GM18873 (cell line): ENCODE measurements at regions not wholly inside any gene's neighbourhood (a gene's known extent, or its start where the extent isn't known, plus 50 kb on each side); places are given as distances from the start of the nearest gene placed in this dataset.

Experiments
- ATAC-seq: cut with Tn5 transposase; IDR thresholded peaks from one replicate; pipeline ENCODE4 v1.9.1; 2021; ENCODE audit warnings: mild to moderate bottlenecking, moderate library complexity, moderate number of reproducible peaks; ENCODE audit not compliant: unreplicated experiment, low FRiP score

DNA sequence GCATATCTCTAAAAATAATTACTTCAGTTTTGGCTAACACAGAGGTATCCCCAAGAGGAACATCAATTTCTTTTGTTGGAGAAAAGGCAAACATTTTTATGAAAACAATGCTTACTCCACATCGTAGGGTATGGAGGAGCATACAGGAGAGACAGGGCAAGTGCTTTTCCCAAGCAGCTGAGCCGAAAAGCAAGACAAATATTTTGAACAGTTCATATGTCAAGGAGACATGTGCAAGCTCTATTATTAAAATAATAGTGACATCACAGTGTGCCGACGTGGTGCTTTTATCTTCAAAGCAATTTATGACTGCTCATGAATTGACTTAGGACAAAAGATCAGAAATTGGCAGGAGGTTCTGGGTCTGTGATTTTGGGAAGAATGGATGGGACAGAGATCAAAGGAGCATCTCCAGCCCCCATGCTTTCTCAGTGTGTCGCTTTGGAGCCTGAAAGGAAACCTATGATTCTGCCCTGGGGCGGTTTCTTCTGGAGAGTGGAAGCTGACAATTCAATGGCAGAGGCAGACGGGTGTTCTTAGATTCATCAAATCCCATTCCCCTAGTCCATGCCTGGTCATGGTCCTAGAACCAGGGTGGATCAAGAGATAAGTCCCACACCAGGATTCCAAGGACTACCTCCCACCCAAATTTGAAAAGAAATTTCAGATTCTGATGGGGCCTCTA lies 97.1 kb downstream of the JCAD start:
- ATAC-seq, result no peak

DNA sequence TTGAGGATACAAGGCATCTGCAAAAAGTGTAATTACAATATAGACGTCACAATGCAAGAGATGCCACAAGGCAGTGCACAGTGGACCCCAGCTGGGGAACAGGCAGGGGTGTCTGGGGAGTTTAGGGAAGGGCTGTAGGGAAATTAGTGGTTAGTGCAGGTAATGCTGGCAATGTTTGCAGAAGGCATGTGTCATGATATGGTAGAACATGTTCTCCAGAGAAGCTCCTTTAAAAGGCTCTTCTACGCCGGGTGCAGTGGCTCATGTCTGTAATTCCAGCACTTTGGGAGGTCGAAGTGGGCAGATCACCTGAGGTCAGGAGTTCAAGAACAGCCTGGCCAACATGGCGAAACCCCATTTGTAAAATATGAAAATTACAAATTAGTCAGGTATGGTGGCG lies 98.0 kb downstream of the JCAD start:
- no peak for ATAC-seq

DNA sequence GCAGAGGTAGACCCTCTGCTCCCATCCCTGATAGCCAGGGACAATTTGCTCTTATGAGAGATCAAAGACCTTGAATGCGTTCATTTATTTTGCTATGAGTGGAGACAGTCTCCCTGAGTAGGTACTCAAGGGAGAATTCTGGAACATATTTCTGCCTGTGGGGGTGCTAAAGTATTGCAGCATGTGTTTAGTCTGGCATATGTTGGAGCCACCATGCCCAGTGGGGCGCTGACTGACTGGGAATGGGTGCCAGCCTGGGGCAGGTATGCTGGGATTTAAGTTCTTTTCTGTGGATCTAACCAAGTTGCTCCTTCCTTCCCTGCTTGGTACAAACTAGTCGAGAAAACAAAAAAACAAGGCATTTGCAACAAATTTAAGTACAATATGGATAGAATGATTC lies 99.1 kb downstream of the JCAD start:
- no peak for ATAC-seq

DNA sequence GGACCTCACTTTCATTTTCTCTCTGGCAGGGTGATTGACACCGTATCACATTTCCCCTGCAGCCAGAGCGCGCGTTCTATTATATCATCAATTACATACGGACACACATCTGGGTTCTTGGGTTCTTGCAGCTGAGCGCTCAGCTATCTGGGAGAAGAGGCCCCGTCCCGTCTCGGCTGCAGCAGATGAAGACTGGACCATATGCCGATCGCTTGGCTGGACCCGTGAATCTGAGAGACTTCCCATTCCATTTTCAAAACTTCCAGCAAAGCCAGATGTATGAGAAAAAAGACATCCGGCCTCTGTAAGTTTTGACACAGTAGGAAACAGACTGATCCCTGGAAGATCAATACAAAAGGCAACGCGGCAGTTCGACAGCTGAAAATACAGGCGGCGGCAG lies 99.8 kb downstream of the JCAD start:
- no peak for ATAC-seq

DNA sequence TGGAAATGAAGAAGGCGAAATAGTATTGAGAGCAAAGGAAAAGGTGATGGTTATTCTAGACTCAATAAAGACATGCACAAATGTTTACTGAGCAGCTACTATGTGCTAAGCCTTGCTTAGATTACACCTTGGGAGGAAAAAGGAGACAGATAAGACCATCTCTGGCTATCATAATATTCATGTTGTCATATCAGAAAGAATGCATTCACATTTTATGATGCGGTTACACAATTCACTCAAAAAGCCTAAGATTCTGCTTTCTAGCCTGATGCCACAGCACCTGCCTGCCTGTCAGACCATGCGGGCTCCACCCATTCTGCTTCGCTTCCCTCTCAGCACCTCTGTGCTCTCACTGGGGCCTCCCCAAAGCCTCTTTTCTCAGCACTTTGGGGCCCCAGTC lies 100.9 kb downstream of the JCAD start:
- no peak for ATAC-seq

DNA sequence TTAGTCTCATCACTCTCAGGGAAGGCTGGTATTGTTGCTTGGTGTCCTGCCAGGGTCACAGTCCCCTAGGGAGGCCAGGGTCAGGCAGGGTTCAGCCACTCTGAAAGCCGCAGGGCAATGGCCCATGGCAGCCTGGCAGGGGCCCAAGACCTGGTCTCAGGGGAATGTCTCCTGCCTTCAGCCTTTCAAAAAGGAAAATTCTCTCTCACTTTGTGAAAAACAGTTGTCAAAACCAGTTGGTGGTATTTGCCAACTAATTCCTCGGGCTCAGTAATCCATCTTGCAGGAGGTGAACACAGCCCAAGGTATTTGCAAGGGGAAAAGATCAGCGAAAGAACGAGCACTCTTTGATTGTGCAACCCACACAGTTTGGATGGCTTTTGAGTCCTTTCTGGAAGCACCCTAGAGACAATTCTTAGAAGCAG lies 101.5 kb downstream of the JCAD start:
- ATAC-seq, result no peak

DNA sequence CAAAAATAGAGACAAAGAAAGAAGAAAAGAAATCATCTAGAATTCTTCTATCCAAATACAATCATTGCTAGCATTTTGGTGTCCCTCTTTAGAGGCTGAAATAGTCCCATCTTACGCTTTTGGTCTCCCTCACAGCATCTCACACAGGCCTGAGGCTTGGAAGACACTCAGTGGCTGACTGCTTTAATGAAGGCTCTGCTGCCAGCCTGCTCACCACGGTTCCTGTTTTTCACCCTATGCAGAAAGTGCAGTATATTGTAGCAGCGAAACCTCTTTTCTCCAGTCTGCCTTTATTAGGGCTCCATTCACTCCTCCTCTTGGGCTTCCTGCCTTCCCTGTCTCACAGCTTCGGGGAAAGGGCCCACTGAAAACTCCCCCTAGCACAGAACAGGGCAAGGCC lies 102.2 kb downstream of the JCAD start:
- no peak for ATAC-seq

DNA sequence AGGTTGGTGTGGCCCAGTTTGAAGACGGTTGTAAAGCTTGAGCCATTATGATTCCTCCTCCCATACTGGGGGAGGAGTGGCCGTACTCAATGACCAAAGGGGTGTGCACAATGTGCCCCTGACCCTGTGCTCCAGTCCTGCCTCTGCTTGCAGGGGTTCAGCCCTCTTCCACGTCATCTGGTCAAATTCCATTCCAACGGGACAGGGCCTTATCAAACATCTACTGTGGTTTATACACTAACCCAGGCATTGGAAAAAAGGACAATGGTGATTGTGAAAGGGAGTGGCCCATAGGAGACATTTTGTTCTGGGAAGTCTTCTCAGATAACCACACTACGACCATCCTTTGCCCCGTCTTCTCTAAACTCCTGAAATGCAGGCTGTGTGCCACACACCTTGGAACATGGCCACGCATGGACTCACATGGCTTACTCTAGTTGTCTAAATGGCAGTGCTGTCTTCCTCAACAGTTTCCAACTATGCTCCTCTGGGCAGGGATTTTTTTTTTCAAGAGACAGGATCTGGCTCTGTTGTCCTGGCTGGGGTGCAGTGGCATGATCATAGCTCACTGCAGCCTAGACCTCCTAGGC lies 103.0 kb downstream of the JCAD start:
- ATAC-seq, result no peak

DNA sequence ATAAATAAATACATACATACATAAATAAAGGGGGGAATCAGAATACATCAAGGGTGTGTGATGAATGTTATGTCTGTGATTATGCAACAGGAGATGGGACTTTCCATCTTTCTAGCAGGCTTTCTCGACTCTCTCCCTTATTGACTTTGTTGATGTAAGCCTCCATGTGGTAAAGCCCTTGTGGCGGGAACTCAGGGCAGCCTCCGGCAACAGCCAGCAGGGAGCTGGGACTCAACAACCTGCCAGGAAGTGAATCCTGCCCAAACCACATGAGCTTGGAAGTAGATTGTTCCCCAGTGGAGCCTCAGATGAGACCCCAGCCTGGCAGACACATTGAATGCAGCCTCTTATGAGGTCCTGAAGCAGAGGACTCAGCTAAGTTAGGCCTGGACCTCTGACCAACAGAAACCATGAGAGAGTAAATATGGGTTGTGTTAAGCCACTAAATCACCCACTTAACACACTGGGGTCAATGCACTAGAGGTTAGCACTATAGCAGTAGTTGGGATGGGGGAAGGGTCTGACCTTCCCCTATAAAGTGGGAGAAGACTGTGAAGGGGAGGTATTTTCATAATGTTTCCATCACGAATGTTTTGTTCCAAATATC lies 104.0 kb downstream of the JCAD start:
- no peak for ATAC-seq

DNA sequence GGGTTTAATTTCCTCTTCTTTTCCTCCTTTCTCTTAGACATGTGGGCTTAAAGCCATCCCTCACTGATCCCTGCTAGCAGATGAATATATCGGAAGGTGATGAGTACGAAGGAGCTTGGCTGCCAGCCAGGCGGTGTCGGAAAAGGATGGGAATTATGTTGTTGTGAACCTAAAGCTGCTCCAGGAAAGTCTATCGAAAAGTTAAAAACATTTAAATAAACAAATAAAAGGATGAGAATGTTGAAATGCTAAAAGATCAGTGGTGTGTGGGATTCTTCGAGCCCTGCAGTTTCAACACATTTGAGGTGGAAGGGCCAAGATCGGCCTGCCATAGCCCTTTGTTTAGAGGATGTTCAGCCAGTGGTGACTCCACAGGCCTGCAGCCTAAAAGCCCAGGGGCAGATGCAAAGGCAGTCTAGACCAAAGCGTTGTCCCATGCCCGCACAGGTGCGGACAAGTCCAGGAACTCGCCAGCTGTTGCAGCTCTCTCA lies 107.9 kb downstream of the JCAD start:
- no peak for ATAC-seq

DNA sequence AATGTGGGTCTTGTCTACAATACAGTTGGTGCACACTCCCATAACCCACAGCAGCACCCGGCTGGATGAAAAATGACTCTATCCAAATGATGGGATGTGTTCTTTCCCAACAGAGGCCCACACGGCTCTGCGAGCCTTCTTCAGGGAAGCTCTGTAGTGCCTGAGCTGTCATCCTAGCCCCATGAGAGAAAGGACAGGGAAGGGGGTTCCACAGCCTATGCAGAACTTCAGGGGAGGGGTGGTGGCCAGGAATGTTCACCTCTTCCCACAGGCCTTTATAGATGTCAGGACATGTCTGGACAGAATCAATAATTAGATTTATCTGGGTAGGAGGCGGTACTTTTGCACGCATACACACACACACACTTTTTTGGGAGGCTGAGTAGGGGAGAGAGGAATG lies 109.0 kb downstream of the JCAD start:
- ATAC-seq, result no peak

DNA sequence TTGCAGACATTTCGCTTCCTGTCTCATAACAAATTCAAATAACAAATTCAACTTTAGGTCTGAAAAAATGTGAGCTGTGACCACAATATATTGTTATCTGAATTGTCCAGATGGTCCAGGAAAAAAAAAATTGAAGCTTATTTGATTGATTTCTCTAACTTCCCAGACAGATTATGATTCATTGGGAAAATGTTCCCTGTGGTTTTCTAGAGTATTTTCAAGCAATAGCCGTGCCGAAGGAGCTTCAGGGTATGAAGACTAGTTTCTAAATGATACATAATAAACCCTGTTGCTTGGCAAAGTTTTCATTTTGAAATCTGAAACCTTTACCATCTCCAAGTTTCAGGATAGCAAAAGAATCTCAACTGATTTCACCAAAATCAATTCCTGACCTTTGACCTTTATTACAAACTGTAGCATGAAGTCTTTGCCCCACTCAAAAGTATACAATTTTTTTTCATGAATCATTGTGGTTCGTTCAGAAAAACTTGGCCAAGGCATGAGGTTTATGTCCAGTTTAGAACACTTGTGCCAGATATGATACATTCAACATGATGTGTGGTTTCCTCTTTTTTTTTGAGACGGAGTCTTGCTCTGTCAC lies 109.9 kb downstream of the JCAD start:
- no peak for ATAC-seq

DNA sequence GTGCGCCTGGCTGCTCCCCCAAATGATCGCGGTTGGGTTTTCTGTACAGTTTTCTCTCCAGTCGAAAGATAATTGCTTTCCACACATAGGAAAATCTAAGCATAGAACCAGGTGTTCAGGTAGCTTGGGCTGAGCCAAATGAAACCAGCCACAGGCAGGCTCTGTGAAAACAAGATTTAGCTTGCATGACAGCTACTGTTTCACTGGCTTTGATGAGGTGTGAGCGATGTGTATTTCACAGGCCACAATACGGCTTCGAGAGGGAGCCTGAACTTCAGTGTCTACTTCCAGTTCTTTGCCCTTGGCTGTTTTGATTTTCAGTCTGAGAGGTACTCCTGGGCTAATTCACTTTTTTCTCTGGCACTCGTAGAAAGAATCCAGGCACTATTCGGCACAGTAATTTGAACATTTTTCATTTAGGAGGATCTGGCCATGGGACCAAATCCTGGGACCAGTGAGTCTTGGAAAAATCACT lies 110.5 kb downstream of the JCAD start:
- no peak for ATAC-seq

DNA sequence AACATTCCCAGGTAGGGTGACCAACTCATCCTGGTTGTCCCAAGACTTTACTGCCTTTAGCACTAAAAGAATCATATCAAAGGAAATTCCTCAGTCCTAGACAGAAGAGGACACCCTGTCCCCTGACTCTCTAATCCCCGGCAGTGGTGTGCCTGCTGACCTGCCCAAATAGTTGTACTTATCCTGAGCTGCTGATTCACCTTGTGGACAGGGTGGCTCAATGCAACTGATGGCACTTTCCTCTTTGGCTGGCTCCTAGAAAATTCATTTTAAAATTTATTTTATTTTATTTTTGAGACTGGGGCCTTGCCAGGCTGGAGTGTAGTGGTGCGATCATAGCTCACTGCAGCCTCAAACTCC lies 111.7 kb downstream of the JCAD start:
- ATAC-seq, result no peak

DNA sequence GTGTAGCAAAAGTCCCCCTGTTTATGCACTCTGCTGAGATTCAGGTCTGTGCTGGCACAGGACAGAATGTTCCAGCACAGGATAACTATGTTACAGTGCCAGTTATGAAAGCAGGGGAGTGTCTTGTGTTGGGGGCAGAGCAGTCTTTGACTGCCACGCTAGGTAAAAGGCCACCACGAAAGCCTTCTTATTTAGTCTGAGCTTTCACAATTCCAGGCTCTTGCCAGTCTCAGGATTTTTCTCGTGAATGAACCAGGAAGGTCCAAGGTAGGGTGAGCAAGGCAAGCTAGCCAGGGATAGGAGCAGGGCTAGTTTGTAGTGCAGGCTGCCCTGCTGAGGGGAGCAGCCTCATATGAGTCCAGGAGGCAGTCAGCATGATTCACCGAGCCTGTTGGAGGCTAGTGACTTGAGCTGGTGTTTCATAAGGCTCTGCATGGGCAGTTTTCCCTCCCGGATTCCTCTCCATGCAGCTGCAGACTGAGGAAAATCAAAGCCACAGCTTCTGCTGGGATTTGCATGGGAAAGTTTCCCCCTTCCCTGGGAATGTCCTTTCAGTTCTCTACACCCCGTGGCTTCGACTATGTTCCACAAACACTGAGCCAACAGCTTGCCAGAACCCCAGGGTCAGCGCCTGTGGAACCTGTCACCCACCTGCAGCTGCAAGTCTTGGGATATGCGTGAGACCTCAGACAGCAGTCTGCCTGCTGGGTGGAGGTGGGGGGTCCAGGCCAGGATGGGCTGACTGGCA lies 112.3 kb downstream of the JCAD start:
- ATAC-seq, result no peak

DNA sequence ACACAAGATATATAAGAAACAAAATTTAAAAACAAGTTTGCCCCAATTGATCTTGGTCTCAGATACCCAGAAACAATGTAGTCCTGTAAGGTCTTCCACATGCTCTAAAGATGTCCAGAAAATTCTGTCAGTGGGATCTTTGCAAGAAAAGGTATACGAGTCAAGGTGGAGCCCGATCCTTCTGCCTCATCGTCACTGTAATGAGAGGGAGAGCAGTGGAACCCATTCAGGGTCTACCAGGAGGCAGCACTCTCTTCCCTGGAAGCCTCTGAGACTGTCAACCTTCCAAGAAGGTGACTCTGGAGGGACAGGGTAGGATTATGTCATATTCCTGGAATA lies 112.8 kb downstream of the JCAD start:
- ATAC-seq, result no peak

DNA sequence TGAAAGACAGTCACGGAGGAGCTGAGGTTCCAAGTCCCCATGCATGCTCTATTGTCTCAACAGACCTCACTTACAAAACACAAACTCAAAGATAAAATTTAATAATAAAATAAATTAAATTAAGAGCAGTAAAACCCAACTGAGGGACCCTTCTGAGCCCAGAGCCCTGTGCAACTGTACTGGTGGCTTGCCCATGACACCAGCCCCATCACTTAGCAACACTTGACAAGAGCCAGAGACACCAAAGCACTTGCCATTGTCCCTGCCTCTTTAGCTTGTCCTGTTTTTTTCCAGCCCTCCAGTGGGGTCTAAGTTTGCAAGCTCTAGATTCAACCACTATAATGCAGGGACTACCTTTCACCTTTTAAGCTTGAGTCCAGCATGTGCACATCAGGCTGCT lies 117.9 kb downstream of the JCAD start:
- no peak for ATAC-seq

DNA sequence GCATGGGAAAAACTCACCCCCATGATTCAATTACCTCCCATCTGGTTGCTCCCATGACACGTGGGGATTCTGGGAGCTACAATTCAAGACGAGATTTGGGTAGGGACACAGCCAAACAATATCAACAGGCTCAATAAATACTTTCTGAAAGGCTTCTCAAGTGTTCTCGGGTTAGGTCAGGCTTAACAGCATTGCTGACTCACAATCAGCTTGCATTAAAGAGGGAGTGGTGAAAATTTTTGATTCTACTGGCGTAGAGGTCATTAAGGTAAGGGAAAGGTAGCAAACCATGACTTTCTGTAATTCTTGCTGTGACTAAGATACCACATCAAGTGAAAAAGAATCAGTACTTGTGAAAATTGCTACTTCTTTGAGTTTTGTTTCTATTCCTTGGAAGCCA lies 126.4 kb downstream of the JCAD start:
- no peak for ATAC-seq

DNA sequence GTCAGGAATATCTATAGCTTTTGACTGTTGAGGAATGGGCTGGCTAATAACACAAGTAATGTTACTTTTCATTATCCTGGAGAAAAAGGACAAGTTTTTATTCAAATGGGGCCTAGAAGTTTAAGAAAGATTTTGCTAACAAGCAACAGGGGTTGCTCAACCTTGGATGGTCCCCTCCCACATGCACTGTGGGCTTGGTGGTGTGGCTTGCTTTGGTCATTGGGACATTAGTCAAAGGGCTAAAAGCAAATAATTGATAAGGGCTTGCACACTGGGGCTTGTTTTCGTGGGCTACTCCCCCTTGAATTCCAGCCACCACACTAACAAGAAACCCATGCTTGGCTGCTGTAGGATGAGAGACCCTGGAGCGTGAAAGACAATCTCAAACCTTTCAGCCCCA lies 127.6 kb downstream of the JCAD start:
- ATAC-seq, result no peak

DNA sequence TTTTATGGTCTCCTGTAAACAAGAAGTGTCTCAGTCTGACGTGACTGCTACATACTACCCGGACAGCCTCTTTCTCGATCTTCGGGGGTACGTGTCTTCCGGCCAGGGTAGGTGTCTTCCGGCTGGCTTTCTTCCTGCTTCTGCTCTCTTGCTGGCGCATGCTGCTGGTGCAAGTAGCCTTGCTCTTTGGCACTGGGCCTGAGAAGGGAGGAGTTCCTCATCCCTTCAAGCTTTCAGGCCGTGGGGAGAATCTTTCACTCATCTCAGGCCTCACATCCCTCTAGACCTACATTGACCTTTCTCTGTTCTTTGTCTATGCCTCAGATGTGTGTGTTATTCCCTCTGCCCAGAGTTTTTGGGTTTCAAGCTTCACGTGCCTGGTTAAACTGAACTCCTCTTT lies 130.4 kb downstream of the JCAD start:
- ATAC-seq, result no peak

DNA sequence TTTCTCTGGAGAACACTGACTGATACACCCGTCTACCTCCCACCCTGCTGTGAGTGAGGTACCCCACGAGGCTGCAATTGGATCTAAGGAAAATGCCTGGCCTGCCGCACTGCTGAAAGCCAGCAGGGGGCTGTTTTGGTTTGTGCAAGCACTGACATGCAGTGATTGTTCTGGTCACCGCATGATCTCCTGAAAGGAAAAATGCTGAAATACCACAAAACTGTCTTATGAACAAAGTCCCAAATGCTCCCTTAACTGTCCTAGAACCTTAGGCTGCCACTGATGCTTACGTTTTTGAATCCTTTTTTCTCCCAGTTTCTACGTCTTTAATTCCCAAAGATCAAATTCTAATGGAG lies 132.7 kb downstream of the JCAD start:
- no peak for ATAC-seq
